ENCODE measurements at regions not wholly inside any gene's neighbourhood (a gene's known extent, or its start where the extent isn't known, plus 50 kb on each side); places are given as distances from the start of the nearest gene placed in this dataset.

- Mint-ChIP-seq H3K9me3 (ENCODE audit: unreplicated experiment) (no peaks in the 10 kb centered on the region), H3K27me3 (ENCODE audit: low read depth, unreplicated experiment) (peaks cover 23% of the 10 kb centered on the region), H3K4me3 (ENCODE audit: unreplicated experiment) (no peak overlapping the region), H3K4me1 (ENCODE audit: low read depth, unreplicated experiment) (peaks cover 5% of the 10 kb centered on the region), H3K36me3 (ENCODE audit: low read depth, unreplicated experiment) (no peaks in the 10 kb centered on the region), H3K27ac (ENCODE audit: unreplicated experiment) (no peak overlapping the region)
- no peak overlapping the region for H3K4me2 ChIP-seq (ENCODE audit: low read length)
- H3K4me1 ChIP-seq (ENCODE audit: insufficient read depth, low read length): no peaks in the 10 kb centered on the region
- DNase-seq (ENCODE audit: low read depth) (no peak), FAIRE-seq (no peak)
- H3K36me3 ChIP-seq (ENCODE audit: insufficient read depth, low read length): no peaks in the 10 kb centered on the region
- H3K4me3 ChIP-seq (ENCODE audit: insufficient read depth, low read depth, low read length): no peak overlapping the region
- no peak overlapping the region for H2AFZ ChIP-seq (ENCODE audit: low read depth, low read length)
- H3K9me3 ChIP-seq (ENCODE audit: insufficient read depth, low read depth, low read length): no peaks in the 10 kb centered on the region
- H3K27me3 ChIP-seq (ENCODE audit: insufficient read depth, low read length): no peaks in the 10 kb centered on the region
- no peaks in the 10 kb centered on the region for H4K20me1 ChIP-seq (ENCODE audit: insufficient read depth, low read length)
- no peak overlapping the region for H3K27ac ChIP-seq (ENCODE audit: low read depth, low read length)
- H3K79me2 ChIP-seq (ENCODE audit: insufficient read depth, low read length): no peaks in the 10 kb centered on the region
- TF ChIP-seq CTCF (IDR thresholded peaks at IDR 0.05; ENCODE audit: insufficient read depth, low read depth, low read length) (no peak), EZH2 (IDR thresholded peaks at IDR 0.05; ENCODE audit: insufficient read depth, low read length) (no peak)
- no peak overlapping the region for H3K9ac ChIP-seq (ENCODE audit: low read length)
Measured at GRCh38 chr14:97388408-97388807, 591.2 kb downstream of the VRK1 start.

- TF ChIP-seq EZH2 (IDR thresholded peaks at IDR 0.05; ENCODE audit: insufficient read depth, low read length): no peak
- TF ChIP-seq CTCF (IDR thresholded peaks at IDR 0.05; ENCODE audit: insufficient read depth, low read depth, low read length): no peak
- H3K27me3 Mint-ChIP-seq (ENCODE audit: low read depth, unreplicated experiment): peaks cover 23% of the 10 kb centered on the region
- H3K36me3 Mint-ChIP-seq (ENCODE audit: low read depth, unreplicated experiment): no peaks in the 10 kb centered on the region
- Histone ChIP-seq H2AFZ (ENCODE audit: low read depth, low read length) (no peak overlapping the region), H3K9ac (ENCODE audit: low read length) (no peak overlapping the region), H3K9me3 (ENCODE audit: insufficient read depth, low read depth, low read length) (no peaks in the 10 kb centered on the region), H3K4me3 (ENCODE audit: insufficient read depth, low read depth, low read length) (no peak overlapping the region), H3K4me2 (ENCODE audit: low read length) (no peak overlapping the region), H3K4me1 (ENCODE audit: insufficient read depth, low read length) (no peaks in the 10 kb centered on the region), H3K79me2 (ENCODE audit: insufficient read depth, low read length) (no peaks in the 10 kb centered on the region), H4K20me1 (ENCODE audit: insufficient read depth, low read length) (no peaks in the 10 kb centered on the region), H3K27ac (ENCODE audit: low read depth, low read length) (no peak overlapping the region), H3K36me3 (ENCODE audit: insufficient read depth, low read length) (no peaks in the 10 kb centered on the region), H3K27me3 (ENCODE audit: insufficient read depth, low read length) (no peaks in the 10 kb centered on the region)
- H3K4me1 Mint-ChIP-seq (ENCODE audit: low read depth, unreplicated experiment): peaks cover 5% of the 10 kb centered on the region
- FAIRE-seq (no peak), DNase-seq (ENCODE audit: low read depth) (no peak)
- H3K27ac Mint-ChIP-seq (ENCODE audit: unreplicated experiment): no peak overlapping the region
- H3K4me3 Mint-ChIP-seq (ENCODE audit: unreplicated experiment): no peak overlapping the region
- H3K9me3 Mint-ChIP-seq (ENCODE audit: unreplicated experiment): no peaks in the 10 kb centered on the region
Measured at GRCh38 chr14:97390096-97390724, 593.0 kb downstream of the VRK1 start.

DNA sequence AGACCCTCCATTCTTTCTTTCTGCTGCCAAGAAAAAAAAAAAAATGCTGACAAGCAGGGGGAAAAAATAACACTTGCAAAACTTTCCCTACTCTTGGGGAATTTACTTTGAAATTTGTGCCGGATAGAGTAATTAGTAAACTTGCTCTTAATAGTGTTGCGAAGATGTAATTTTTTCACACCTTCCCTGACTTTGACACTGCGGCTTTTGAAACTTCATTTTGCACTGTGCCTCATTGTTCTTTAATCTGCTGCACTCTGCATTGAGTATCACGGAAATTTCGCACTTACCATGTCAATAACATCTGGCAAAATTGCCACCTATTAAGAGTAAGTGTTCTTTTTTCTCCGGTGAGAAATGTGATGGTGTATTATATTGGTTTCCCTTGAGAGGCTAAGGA, 596.1 kb downstream of the VRK1 start:
- H3K4me1 Mint-ChIP-seq (ENCODE audit: low read depth, unreplicated experiment): no peaks in the 10 kb centered on the region
- peaks cover 24% of the 10 kb centered on the region for H3K27me3 Mint-ChIP-seq (ENCODE audit: low read depth, unreplicated experiment)
- no peaks in the 10 kb centered on the region for H3K79me2 ChIP-seq (ENCODE audit: insufficient read depth, low read length)
- H3K36me3 Mint-ChIP-seq (ENCODE audit: low read depth, unreplicated experiment): no peaks in the 10 kb centered on the region
- H3K4me2 ChIP-seq (ENCODE audit: low read length): no peak overlapping the region
- no peaks in the 10 kb centered on the region for H3K36me3 ChIP-seq (ENCODE audit: insufficient read depth, low read length)
- no peak for TF ChIP-seq EZH2 (IDR thresholded peaks at IDR 0.05; ENCODE audit: insufficient read depth, low read length)
- no peak for TF ChIP-seq CTCF (IDR thresholded peaks at IDR 0.05; ENCODE audit: insufficient read depth, low read depth, low read length)
- H3K9ac ChIP-seq (ENCODE audit: low read length): no peak overlapping the region
- H3K9me3 Mint-ChIP-seq (ENCODE audit: unreplicated experiment): no peaks in the 10 kb centered on the region
- DNase-seq (ENCODE audit: low read depth) (no peak), FAIRE-seq (no peak)
- no peaks in the 10 kb centered on the region for H4K20me1 ChIP-seq (ENCODE audit: insufficient read depth, low read length)
- no peak overlapping the region for H3K27ac ChIP-seq (ENCODE audit: low read depth, low read length)
- H3K4me1 ChIP-seq (ENCODE audit: insufficient read depth, low read length): no peaks in the 10 kb centered on the region
- H3K9me3 ChIP-seq (ENCODE audit: insufficient read depth, low read depth, low read length): no peaks in the 10 kb centered on the region
- H3K4me3 ChIP-seq (ENCODE audit: insufficient read depth, low read depth, low read length): no peak overlapping the region
- no peak overlapping the region for H3K27ac Mint-ChIP-seq (ENCODE audit: unreplicated experiment)
- H3K4me3 Mint-ChIP-seq (ENCODE audit: unreplicated experiment): no peak overlapping the region
- H2AFZ ChIP-seq (ENCODE audit: low read depth, low read length): no peak overlapping the region
- no peaks in the 10 kb centered on the region for H3K27me3 ChIP-seq (ENCODE audit: insufficient read depth, low read length)

Data from astrocyte (in vitro differentiated cells and primary cell).